ENCODE measurements at regions not wholly inside any gene's neighbourhood (a gene's known extent, or its start where the extent isn't known, plus 50 kb on each side); places are given as distances from the start of the nearest gene placed in this dataset.

GRCh38 chr5:2375291-2375690, 376.2 kb downstream of the IRX2 start:
- no peak for TF ChIP-seq CTCF (IDR thresholded peaks at IDR 0.05; ENCODE audit: low read depth, low read length, poor library complexity, severe bottlenecking)
- TF ChIP-seq EZH2phosphoT487 (IDR thresholded peaks at IDR 0.05; ENCODE audit: borderline replicate concordance, low read length): no peak

Data from DOHH2 (cell line).